Colonic mucosa (tissue), 4 donors: ENCODE measurements at regions not wholly inside any gene's neighbourhood (a gene's known extent, or its start where the extent isn't known, plus 50 kb on each side); places are given as distances from the start of the nearest gene placed in this dataset.
A peak's percentile ranks its signal among the peaks of the same experiment; 100 is the strongest.
"Not testable (repeated sequence)": the region's sequence is repeated elsewhere in the genome, so short reads cannot be mapped to it uniquely, and the experiment has no call there.

ENCODE experiments used
- DNase-seq: peaks from one replicate; pipeline ENCODE4 v3.0.0-alpha.2; 2020
- H3K27ac ChIP-seq: fragments of 200-600 bp; one replicate; pipeline ENCODE4 v1.8.0; 2021
- H3K27me3 ChIP-seq: fragments of 200-600 bp; one replicate; pipeline ENCODE4 v1.8.0; 2021
- H3K36me3 ChIP-seq: fragments of 200-600 bp; one replicate; pipeline ENCODE4 v1.8.0; 2021
- H3K4me1 ChIP-seq: fragments of 200-600 bp; one replicate; pipeline ENCODE4 v1.8.0; 2021; ENCODE audit warnings: mild to moderate bottlenecking
- H3K4me3 ChIP-seq: fragments of 200-600 bp; one replicate; pipeline ENCODE4 v1.8.0; 2021
- H3K9ac ChIP-seq, 2 donors: one replicate each; pipeline ENCODE4 v1.7.0; 2013; ENCODE audit warnings: control low read depth in 2 of 2, low read depth in 2 of 2, low read length in 2 of 2
- H3K9me3 ChIP-seq: fragments of 200-600 bp; one replicate; pipeline ENCODE4 v1.8.0; 2021
- CTCF ChIP-seq: fragments of 200-600 bp; IDR thresholded peaks from one replicate; pipeline ENCODE4 v1.8.0; 2022; ENCODE audit warnings: antibody characterized with exemption, mild to moderate bottlenecking
- intact Hi-C: fragments of 100-400 bp; cut with DNase I; formaldehyde crosslinking; loops from one replicate; pipeline ENCODE4 v1.14.1; 2022
- donor health status: healthy.
- donor health status: DM: no; HTN: no; CAD: no.
- donor health status: DM: no; HTN: no; CAD: no.

- no peaks in the 10 kb centered on the region for H3K9me3 ChIP-seq
- H3K27ac ChIP-seq: no peak overlapping the region
- H3K4me1 ChIP-seq: no peaks in the 10 kb centered on the region
- no peak overlapping the region for H3K9ac ChIP-seq
- DNase-seq: no peak
- H3K27me3 ChIP-seq: no peaks in the 10 kb centered on the region
- no peak overlapping the region for H3K4me3 ChIP-seq
- TF ChIP-seq CTCF: no peak
- no peaks in the 10 kb centered on the region for H3K36me3 ChIP-seq
- intact Hi-C loops: no loop called here
Measured at GRCh38 chr11:93908689-93909088, 58.3 kb upstream of the VSTM5 start.

- no peaks in the 10 kb centered on the region for H3K9me3 ChIP-seq
- intact Hi-C loops: no loop called here
- H3K9ac ChIP-seq: no peak overlapping the region
- H3K4me3 ChIP-seq: no peak overlapping the region
- no peak for DNase-seq
- no peaks in the 10 kb centered on the region for H3K27me3 ChIP-seq
- TF ChIP-seq CTCF: no peak
- H3K4me1 ChIP-seq: no peaks in the 10 kb centered on the region
- H3K27ac ChIP-seq: no peak overlapping the region
- no peaks in the 10 kb centered on the region for H3K36me3 ChIP-seq
Measured at GRCh38 chr11:93917673-93918072, 67.3 kb upstream of the VSTM5 start.

- intact Hi-C loops: loop anchor here (10.0 kb wide), 1 partner anchor 583 kb away; no protein-coding TSS in a partner anchor
- Histone ChIP-seq H3K4me1 (no peaks in the 10 kb centered on the region), H3K4me3 (no peak overlapping the region), H3K27me3 (no peaks in the 10 kb centered on the region), H3K9me3 (no peaks in the 10 kb centered on the region), H3K9ac (no peak overlapping the region), H3K27ac (no peak overlapping the region), H3K36me3 (no peaks in the 10 kb centered on the region)
- TF ChIP-seq CTCF: peak; percentile 49
- peak; percentile 48 for DNase-seq
Measured at GRCh38 chr11:93921695-93922468, 71.5 kb upstream of the VSTM5 start.

- H3K4me1 ChIP-seq: no peaks in the 10 kb centered on the region
- no peak overlapping the region for H3K4me3 ChIP-seq
- no peak overlapping the region for H3K9ac ChIP-seq
- no peaks in the 10 kb centered on the region for H3K9me3 ChIP-seq
- intact Hi-C loops: loop anchor here (10.0 kb wide), 1 partner anchor 582 kb away; no protein-coding TSS in a partner anchor
- no peaks in the 10 kb centered on the region for H3K36me3 ChIP-seq
- H3K27me3 ChIP-seq: no peaks in the 10 kb centered on the region
- H3K27ac ChIP-seq: no peak overlapping the region
- no peak for DNase-seq
- TF ChIP-seq CTCF: no peak
Measured at GRCh38 chr11:93922830-93923229, 72.4 kb upstream of the VSTM5 start.

GRCh38 chr11:93926099-93926498 is 75.7 kb upstream of the VSTM5 start:
- H3K27ac ChIP-seq: not testable (repeated sequence)
- intact Hi-C loops: loop anchor here (10.0 kb wide), 1 partner anchor 579 kb away; no protein-coding TSS in a partner anchor

GRCh38 chr11:93929407-93929806 is 79.0 kb upstream of the VSTM5 start:
- DNase-seq: no peak
- Histone ChIP-seq H3K4me3 (no peak overlapping the region), H3K36me3 (no peaks in the 10 kb centered on the region), H3K9me3 (no peaks in the 10 kb centered on the region), H3K4me1 (no peaks in the 10 kb centered on the region), H3K9ac (no peak overlapping the region), H3K27me3 (no peaks in the 10 kb centered on the region), H3K27ac (no peak overlapping the region)
- TF ChIP-seq CTCF: no peak
- intact Hi-C loops: loop anchor here (10.0 kb wide), 1 partner anchor 575 kb away; no protein-coding TSS in a partner anchor

More at GRCh38 chr11:93926099-93926498, 75.7 kb upstream of the VSTM5 start:
- H3K9me3 ChIP-seq, DNase-seq, H3K36me3 ChIP-seq, H3K4me1 ChIP-seq, H3K27me3 ChIP-seq, H3K4me3 ChIP-seq, H3K9ac ChIP-seq: not testable (repeated sequence)
